Activated CD4-positive, alpha-beta T cell treated with anti-CD3 and anti-CD28 coated beads for 24 hours (primary cell): ENCODE measurements at regions not wholly inside any gene's neighbourhood (a gene's known extent, or its start where the extent isn't known, plus 50 kb on each side); places are given as distances from the start of the nearest gene placed in this dataset.
"Not testable (repeated sequence)": the region's sequence is repeated elsewhere in the genome, so short reads cannot be mapped to it uniquely, and the experiment has no call there.

Experiments used
- DNase-seq, 2 donors: peaks; one replicate each; pipeline ENCODE4 v3.0.0-alpha.2; 2020; ENCODE audit warnings: low read depth in 2 of 2

GRCh38 chr20:56766528-56766927 lies 137.4 kb downstream of the TFAP2C start:
- DNase-seq: no peak

- DNase-seq: no peak
Measured at GRCh38 chr20:56769921-56770600, 141.0 kb downstream of the TFAP2C start.

DNA sequence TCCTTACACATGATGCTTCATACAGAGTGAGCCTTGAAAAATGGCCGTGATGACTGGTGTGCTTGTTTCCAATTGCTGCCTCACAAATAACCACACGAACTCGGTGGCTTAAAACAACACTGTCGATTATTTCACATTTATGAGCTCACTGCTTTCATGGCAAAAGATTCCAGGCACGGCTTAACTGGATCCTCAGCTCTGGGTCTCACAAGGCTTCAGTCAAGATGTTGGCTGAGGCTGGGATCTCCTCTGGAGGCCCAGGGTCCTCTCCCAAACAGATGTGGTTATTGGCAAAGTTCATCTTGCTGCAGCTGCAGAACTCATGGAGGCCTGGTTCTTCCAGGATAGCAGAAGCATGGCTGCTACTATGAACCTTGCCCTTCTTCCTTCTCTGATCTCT lies 144.6 kb downstream of the TFAP2C start:
- no peak for DNase-seq

DNA sequence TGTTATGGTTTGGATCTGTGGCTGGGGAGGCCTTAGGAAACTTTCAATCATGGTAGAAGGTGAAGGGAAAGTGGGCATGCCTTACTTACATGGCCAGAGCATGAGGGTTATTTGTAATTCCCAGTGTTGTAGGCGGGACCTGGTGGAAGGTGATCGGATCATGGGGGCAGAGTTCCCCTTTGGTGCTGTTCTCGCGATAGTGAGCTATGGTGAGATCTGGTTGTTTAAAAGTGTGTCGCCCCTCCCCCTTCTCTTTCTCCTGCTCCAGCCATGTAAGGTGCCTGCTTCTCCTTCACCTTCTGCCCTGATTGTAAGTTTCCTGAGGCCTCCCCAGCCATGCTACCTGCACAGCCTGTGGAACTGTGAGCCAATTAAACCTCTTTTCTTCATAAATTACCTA lies 145.8 kb downstream of the TFAP2C start:
- DNase-seq: no peak

DNA sequence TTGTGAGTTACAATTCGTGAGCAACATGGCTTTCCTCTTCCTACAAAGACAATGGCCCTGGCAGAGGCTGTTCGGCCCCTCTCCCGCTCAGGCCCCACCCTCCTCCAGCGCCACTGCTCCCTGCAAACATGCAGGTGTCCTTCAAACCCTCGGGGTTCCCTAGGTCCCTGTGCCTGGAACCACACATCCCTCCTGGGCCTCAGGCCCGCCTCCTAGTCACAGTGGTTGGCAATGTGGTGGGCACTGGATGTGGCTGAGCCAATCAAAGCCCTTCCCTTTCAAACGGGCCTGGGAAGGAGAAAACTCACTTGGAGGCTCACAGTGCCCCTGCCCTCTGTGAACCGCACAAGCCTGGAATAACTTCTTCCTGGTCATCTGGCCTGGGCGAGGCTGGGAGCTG lies 147.2 kb downstream of the TFAP2C start:
- DNase-seq: no peak

GRCh38 chr20:56778765-56779195 lies 149.7 kb downstream of the TFAP2C start:
- no peak for DNase-seq

GRCh38 chr20:56779452-56780143 lies 150.5 kb downstream of the TFAP2C start:
- no peak for DNase-seq

GRCh38 chr20:56780266-56780665 lies 151.2 kb downstream of the TFAP2C start:
- no peak for DNase-seq

- no peak for DNase-seq
Measured at GRCh38 chr20:56781108-56781739, 152.1 kb downstream of the TFAP2C start.

DNA sequence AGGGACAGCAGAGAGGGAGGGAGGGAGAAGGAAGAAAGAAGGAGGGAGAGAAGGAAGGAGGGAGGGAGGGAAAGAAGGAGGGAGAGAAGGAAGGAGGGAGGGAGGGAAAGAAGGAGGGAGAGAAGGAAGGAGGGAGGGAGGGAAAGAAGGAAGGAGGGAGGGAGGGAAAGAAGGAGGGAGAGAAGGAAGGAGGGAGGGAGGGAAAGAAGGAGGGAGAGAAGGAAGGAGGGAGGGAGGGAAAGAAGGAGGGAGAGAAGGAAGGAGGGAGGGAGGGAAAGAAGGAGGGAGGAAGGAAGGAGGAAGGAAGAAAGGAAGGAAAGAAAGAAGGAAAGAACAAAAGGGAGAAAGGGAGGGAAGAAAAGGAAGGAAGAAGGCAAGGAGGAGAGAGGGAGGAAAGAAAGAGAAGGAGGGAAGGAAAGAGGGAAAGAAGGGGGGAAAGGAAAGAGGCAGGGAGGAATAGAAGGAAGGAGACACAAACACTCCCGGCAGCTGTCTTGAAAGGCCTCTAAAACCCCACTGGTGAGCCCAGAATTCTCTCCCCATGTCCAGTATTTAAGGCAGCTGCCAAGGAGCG lies 153.0 kb downstream of the TFAP2C start:
- not testable (repeated sequence) for DNase-seq

GRCh38 chr20:56782814-56783213 lies 153.7 kb downstream of the TFAP2C start:
- DNase-seq: not testable (repeated sequence)

DNA sequence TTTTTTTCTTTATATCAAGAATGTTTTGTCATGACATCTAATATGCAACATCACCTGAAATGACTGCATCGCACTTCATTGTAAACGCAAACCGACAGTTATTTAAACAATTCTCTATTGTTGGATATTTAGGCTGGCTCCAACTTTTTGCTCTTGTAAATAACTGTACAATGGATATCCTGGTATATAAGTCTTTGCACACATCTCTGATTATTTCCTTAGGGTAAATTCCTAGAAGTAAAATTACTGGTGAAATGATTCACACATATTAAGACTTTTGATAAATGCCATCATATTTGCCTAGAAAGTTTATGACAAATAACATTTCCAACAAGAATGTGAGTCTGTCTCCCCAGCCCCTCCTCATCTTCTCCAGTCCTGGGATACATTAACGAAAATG lies 154.7 kb downstream of the TFAP2C start:
- no peak for DNase-seq

DNA sequence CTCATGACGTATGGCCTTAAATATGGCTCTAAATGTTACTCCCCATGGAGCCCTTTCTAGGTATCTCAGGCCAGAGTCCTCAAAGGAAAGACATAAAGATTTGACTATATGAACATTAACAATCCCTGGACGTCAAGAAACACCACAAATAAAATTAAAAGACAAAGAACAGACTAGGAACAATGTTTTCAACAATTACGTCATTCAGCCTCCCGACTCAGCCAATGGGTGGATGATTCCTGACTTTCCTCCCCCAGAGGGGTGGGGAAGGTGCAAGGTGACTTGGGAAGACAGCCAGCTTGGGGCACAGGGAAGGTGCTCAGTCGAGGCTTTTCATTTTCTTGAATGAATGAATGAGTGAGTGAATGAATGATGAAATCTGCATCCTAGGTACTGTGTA lies 157.4 kb downstream of the TFAP2C start:
- no peak for DNase-seq

DNA sequence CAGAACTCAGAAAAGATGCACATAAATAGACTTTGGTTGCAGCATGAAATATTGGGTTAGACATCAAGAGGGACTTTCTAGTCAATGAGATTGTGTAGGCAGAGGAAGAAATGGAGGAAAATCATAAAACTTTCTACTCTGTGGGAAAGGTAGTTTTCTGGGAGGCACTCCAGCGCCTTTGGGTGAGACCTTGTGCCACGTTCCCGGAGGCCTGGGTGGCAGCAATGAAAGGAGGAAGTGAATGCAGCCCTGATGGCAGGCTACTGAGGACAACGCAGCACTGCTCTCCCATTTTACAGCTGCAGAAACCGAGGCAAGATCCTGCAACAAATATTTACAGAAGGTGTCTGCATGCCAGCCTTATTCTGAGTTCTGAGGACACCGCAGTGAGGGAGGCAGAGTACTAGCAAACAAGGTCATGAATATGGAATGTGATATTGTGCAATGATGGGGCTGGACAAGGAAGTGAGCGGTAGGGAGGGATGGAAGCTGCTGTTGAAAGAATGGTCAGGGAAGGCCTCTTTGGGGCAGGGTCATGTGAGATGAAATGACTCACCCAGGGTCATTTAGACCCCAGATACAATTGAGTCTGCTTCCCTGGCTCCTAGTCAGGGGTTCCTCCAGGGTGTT lies 159.1 kb downstream of the TFAP2C start:
- DNase-seq: no peak

GRCh38 chr20:56788671-56789610 lies 159.8 kb downstream of the TFAP2C start:
- DNase-seq: no peak

GRCh38 chr20:56793916-56794315 lies 164.8 kb downstream of the TFAP2C start:
- DNase-seq: no peak

DNA sequence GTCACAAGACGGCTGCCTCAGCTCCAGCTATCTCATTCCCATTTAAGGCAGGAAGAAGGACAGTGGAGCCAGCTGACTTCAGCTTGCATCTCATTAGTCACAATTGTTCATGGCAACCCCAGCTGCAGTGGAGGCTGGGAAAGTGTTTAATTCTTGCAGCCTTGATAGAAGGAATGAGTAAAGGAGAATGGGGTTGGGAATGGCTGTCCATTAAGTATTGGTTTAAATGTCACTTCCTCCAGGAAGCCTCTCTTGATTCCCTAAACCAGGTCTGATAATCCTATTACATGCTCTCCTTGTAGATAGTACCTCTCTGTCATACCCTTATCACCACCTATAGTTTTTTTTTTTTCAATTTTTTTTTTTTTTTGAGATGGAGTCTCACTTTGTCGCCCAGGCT lies 166.4 kb downstream of the TFAP2C start:
- no peak for DNase-seq

DNA sequence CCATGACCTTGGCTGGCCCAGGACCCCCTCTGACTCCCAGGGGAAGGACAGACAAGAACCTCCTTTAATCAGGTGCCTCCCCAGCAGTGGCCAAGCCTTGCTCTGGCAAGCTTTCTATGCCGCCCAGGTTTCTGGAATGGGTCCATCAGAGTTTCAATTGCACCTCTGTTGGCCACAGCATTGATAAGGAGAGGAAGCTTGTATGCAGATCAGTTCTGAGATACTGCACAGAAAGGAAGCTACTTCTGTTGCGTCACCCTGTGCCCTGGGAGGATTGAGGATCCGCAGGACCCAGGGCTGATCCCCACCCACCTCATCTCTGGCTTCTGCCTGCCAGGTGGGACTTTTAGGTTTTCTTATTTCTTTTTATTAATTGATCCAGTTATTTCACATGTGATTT lies 167.2 kb downstream of the TFAP2C start:
- no peak for DNase-seq

GRCh38 chr20:56797023-56797422 lies 167.9 kb downstream of the TFAP2C start:
- no peak for DNase-seq

DNA sequence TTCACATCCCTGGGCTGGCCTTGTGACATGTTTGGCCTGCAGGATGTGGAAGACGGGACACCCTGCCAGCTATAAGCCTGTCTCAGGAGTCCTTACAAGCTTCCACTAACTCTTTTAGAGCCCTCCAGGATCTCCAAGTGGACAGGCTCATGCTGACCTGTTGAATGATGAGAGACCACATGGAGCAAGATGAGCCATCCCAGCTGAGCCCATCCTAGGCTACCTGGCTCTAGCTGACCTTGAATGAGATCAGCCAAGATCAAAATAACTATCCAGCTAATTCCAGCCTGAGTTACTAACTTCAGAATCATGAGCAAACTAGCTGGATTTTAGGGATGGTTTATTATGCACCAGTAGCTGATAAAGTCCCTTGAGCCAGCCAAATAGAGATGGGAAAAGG lies 169.5 kb downstream of the TFAP2C start:
- no peak for DNase-seq

- no peak for DNase-seq
Measured at GRCh38 chr20:56799187-56799586, 170.1 kb downstream of the TFAP2C start.
